ENCODE measurements at regions not wholly inside any gene's neighbourhood (a gene's known extent, or its start where the extent isn't known, plus 50 kb on each side); places are given as distances from the start of the nearest gene placed in this dataset.
"Not testable (repeated sequence)": the region's sequence is repeated elsewhere in the genome, so short reads cannot be mapped to it uniquely, and the experiment has no call there.

DNA sequence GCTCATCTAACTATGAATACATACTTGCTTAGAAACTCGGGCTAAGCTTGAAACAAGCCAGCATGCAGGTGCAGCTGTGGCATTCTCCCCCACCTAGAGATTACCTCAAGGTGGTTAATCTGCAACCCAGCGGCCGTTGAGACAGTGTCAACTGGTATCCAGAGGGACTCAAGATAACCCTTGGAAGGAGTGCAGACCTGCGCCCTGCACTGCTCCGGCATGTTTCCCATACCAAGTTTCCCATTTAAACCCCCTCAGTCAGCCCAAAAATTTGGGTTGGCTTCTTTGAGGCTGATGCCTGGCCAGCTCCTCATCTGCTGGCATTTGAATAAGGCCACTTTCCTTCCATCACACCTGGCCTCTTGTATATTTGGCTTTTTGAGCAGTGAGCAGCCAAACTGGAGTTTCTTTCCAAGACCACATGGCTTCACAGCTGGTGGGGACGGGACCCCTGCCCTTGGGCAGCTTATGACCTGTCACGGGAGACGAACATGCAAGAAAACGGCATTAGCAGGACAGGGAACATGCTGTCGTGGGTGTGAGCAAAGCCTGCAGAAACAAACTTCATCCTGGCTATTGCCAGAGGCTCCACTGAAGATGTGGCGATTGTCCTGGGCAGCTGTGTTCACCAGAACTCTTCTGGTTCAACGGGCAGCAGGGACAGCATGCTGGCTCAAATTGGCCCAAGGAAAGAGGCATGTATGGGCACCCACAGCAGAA lies 98.2 kb downstream of the PLXNA1 start:
- H3K4me1 ChIP-seq (ENCODE audit: control insufficient read depth, insufficient read depth, low read length) = no peaks in the 10 kb centered on the region
- no peak overlapping the region for H3K9ac ChIP-seq (ENCODE audit: low read length)
- H3K9me3 ChIP-seq (ENCODE audit: control insufficient read depth, insufficient read depth, low read depth, low read length) = no peaks in the 10 kb centered on the region
- no peaks in the 10 kb centered on the region for H3K36me3 ChIP-seq (ENCODE audit: control insufficient read depth, insufficient read depth, low read length)
- no peak overlapping the region for H3K4me3 ChIP-seq (ENCODE audit: low read depth, low read length)
- H3K27me3 ChIP-seq (ENCODE audit: control insufficient read depth, insufficient read depth, low read length) = no peaks in the 10 kb centered on the region
- H3K27ac ChIP-seq (ENCODE audit: low read depth, low read length) = no peak overlapping the region

DNA sequence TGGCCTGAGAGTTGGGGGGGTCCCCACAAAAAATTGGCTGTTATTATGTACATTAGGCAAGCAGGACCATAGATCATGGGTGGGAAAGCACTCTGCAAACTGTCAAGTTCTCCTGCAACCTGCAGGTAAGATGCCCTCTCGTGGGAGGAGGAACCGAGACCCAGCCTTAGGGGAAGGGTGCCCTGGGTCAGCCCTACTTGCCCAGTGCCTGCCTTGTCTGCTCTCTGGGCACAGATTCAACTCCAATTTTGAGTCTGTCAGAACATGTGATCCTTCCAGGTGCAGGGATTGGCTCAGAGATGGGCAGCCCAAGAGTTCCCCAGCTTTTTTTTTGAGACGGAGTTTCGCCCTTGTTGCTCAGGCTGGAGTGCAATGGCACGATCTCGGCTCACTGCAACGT lies 99.2 kb downstream of the PLXNA1 start:
- H3K27ac ChIP-seq (ENCODE audit: low read depth, low read length) = no peak overlapping the region

DNA sequence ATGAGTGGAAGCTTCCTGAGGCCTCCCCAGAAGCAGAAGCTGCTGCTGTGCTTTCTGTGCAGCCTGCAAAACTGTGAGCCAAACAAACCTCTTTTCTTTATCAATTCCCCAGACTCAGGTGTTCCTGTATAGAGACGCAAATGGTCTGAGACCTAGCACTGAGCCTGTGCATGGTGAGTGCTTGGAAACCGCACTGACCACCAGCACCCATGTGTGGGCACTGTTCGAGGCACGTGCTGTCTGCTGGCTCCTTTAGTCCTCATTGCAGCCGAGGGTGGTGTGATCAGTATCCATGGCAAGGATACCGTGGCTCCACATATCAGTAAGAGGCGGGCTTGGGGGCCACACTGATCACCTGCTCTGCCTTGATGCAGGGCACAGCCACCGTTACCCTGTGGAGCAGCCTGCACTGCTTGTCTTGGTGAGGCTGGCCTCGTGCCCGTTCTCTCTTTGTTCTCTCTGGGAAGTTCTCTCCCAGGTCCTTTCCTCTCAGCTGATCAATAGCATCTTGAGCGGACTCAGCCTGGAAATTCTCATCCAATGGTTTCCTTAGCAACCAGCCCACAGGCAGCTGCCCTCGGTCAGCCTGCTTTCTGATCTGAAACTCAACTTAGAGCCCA lies 101.0 kb downstream of the PLXNA1 start:
- Histone ChIP-seq H3K4me3 (ENCODE audit: low read depth, low read length) (no peak overlapping the region), H3K27me3 (ENCODE audit: control insufficient read depth, insufficient read depth, low read length) (no peaks in the 10 kb centered on the region), H3K4me1 (ENCODE audit: control insufficient read depth, insufficient read depth, low read length) (peaks cover 6% of the 10 kb centered on the region; the same call in 1 of the 2 replicates), H3K27ac (ENCODE audit: low read depth, low read length) (no peak overlapping the region), H3K36me3 (ENCODE audit: control insufficient read depth, insufficient read depth, low read length) (no peaks in the 10 kb centered on the region), H3K9me3 (ENCODE audit: control insufficient read depth, insufficient read depth, low read depth, low read length) (no peaks in the 10 kb centered on the region), H3K9ac (ENCODE audit: low read length) (no peak overlapping the region)

More for the DNA sequence above, 99.2 kb downstream of the PLXNA1 start:
- Histone ChIP-seq H3K9ac (ENCODE audit: low read length) (no peak overlapping the region), H3K4me3 (ENCODE audit: low read depth, low read length) (no peak overlapping the region), H3K36me3 (ENCODE audit: control insufficient read depth, insufficient read depth, low read length) (no peaks in the 10 kb centered on the region), H3K9me3 (ENCODE audit: control insufficient read depth, insufficient read depth, low read depth, low read length) (no peaks in the 10 kb centered on the region), H3K4me1 (ENCODE audit: control insufficient read depth, insufficient read depth, low read length) (no peaks in the 10 kb centered on the region), H3K27me3 (ENCODE audit: control insufficient read depth, insufficient read depth, low read length) (no peaks in the 10 kb centered on the region)

DNA sequence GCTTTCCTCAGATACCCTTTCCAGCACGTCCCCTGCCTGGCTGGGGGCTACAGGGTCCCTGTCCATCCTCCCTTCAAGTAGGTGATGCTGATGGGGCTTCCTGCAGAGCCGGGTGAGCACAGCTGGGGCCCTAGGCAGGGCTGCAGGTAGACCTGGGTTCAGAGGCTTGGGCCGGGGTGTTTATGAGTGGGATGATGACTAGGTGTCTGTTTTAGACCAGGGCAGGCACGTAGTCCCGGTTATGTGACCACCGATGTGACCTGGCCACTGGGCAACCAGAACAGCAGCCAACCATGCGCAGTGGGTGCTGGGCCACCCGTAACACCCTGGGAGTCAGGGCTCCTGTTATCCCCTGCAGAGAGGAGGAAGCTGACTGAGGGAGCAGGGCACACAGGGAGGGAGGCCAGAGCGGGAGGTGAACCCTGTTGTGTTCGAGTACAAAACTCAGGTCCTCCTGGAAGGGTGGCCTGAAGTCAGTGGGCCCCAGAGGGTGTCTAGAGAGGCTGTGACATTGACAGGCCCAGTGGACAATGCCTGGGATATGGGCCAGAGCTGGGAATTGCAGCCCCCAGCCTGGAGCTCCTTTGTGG lies 101.6 kb downstream of the PLXNA1 start:
- H3K36me3 ChIP-seq (ENCODE audit: control insufficient read depth, insufficient read depth, low read length) = no peaks in the 10 kb centered on the region
- H3K4me3 ChIP-seq (ENCODE audit: low read depth, low read length) = no peak overlapping the region
- no peak overlapping the region for H3K27ac ChIP-seq (ENCODE audit: low read depth, low read length)
- H3K27me3 ChIP-seq (ENCODE audit: control insufficient read depth, insufficient read depth, low read length) = no peaks in the 10 kb centered on the region
- H3K4me1 ChIP-seq (ENCODE audit: control insufficient read depth, insufficient read depth, low read length) = peaks cover 10% of the 10 kb centered on the region; the same call in 1 of the 2 replicates
- no peaks in the 10 kb centered on the region for H3K9me3 ChIP-seq (ENCODE audit: control insufficient read depth, insufficient read depth, low read depth, low read length)
- no peak overlapping the region for H3K9ac ChIP-seq (ENCODE audit: low read length)

DNA sequence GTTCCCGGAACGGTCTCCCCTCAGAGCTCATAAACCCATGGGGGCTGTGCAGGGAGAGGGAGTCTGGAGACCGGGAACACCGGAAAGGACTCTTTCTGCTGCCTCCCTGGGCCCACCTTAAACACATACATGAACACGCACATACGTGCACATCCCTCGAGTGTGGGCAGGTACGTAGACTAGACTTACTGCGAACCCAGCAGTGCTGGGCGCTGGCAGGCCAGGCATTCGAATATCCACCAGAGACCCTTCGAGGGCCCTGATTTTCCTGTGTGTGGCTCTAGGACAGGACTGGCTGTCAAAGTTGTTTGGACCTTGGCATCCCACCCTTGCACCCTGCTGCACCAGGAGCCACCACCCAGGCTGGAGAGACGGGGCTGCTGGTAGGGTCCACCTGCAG lies 102.7 kb downstream of the PLXNA1 start:
- H3K36me3 ChIP-seq (ENCODE audit: control insufficient read depth, insufficient read depth, low read length) = no peaks in the 10 kb centered on the region
- peaks cover 10% of the 10 kb centered on the region; the same call in 1 of the 2 replicates for H3K4me1 ChIP-seq (ENCODE audit: control insufficient read depth, insufficient read depth, low read length)
- H3K27me3 ChIP-seq (ENCODE audit: control insufficient read depth, insufficient read depth, low read length) = no peaks in the 10 kb centered on the region
- H3K27ac ChIP-seq (ENCODE audit: low read depth, low read length) = no peak overlapping the region
- no peaks in the 10 kb centered on the region for H3K9me3 ChIP-seq (ENCODE audit: control insufficient read depth, insufficient read depth, low read depth, low read length)
- H3K9ac ChIP-seq (ENCODE audit: low read length) = no peak overlapping the region
- no peak overlapping the region for H3K4me3 ChIP-seq (ENCODE audit: low read depth, low read length)

DNA sequence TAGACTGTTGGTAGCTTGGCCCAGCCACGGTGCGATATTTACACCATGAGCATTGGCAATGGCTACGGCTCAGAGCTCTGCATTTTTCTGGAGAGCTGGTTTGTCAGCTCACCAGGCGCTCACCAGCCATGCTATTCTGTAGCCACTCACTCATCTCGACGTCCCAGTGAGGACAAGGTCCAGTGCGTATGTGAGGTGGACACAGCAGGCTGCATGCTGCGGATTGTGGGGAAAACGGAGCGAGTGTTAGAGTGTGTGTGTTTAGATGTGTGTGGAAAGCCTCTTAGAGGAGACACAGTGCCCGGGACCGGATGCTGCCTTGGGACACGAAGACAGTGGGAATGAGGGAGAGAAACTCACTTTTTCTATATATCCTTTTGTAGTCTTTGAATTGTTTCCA lies 103.7 kb downstream of the PLXNA1 start:
- not testable (repeated sequence) for H3K4me3 ChIP-seq (ENCODE audit: low read depth, low read length); H3K27ac ChIP-seq (ENCODE audit: low read depth, low read length); H3K4me1 ChIP-seq (ENCODE audit: control insufficient read depth, insufficient read depth, low read length); H3K27me3 ChIP-seq (ENCODE audit: control insufficient read depth, insufficient read depth, low read length); H3K9ac ChIP-seq (ENCODE audit: low read length); H3K9me3 ChIP-seq (ENCODE audit: control insufficient read depth, insufficient read depth, low read depth, low read length); H3K36me3 ChIP-seq (ENCODE audit: control insufficient read depth, insufficient read depth, low read length)

DNA sequence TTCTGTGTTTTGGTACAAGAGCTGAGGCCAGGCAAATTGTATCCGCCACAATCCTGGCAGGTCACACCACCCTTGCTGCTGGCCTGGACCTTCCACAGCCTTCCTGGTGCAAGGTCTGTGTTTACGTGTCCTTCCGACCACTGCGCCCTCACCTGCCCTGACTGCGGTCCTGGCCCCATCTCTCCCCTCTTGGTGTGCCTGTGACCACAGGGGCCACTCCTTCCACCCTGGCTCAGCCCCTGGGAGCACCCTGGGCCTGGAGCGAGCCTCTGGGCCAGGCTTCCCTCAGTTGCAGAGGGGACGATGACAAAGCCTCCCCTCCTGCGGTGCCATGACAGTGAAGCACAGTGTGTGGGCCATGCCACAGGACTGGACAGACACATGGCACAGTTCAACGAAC lies 104.5 kb downstream of the PLXNA1 start:
- H3K4me3 ChIP-seq (ENCODE audit: low read depth, low read length) = no peak overlapping the region
- H3K9ac ChIP-seq (ENCODE audit: low read length) = no peak overlapping the region
- no peaks in the 10 kb centered on the region for H3K27me3 ChIP-seq (ENCODE audit: control insufficient read depth, insufficient read depth, low read length)
- H3K27ac ChIP-seq (ENCODE audit: low read depth, low read length) = no peak overlapping the region
- no peaks in the 10 kb centered on the region for H3K36me3 ChIP-seq (ENCODE audit: control insufficient read depth, insufficient read depth, low read length)
- H3K4me1 ChIP-seq (ENCODE audit: control insufficient read depth, insufficient read depth, low read length) = peaks cover 10% of the 10 kb centered on the region; the same call in 1 of the 2 replicates
- H3K9me3 ChIP-seq (ENCODE audit: control insufficient read depth, insufficient read depth, low read depth, low read length) = no peaks in the 10 kb centered on the region

DNA sequence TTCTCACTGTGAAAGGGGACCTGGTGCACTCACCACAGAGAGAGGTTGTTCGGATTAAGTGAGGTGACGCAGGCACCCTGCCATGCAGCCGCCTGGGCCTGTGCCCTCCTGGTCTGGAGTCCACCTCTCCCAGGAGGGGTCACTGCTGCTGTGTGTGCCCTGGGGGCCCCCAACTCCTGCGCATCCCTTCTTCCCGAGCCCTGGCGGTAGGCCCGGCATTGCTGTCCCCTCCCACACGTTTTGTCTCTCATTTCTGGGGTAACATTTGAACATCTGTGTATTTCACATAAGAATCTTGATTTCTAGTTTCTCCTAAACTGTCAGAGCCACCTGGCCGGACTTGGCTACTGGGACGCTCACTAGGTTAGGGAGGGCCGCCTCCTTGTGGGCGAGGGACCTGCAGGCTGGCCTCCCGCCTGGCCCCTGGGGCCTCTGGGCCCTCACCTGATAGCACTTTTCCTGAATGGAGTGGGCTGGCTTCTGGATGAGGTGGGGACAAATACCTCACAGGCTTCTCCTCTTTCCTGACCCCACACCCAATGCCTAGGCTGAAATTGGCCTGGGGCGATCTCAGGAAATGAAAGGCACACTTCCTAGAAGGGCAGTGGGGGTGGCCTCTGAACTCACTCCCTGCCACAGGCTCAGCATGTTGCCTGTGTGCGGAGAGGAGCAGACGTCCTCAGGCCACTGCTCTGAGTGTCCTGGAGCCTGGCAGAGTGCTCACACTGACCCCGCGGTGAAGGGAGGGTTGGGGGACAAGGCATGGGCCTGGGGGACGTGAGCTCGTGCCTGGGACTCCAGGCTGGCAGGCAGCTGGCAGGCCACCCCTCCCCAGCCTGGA lies 104.2 kb upstream of the PRR23E start:
- Histone ChIP-seq H3K36me3 (ENCODE audit: control insufficient read depth, insufficient read depth, low read length) (no peaks in the 10 kb centered on the region), H3K4me1 (ENCODE audit: control insufficient read depth, insufficient read depth, low read length) (peaks cover 10% of the 10 kb centered on the region; the same call in 1 of the 2 replicates), H3K27me3 (ENCODE audit: control insufficient read depth, insufficient read depth, low read length) (no peaks in the 10 kb centered on the region), H3K27ac (ENCODE audit: low read depth, low read length) (no peak overlapping the region), H3K9ac (ENCODE audit: low read length) (no peak overlapping the region), H3K4me3 (ENCODE audit: low read depth, low read length) (no peak overlapping the region), H3K9me3 (ENCODE audit: control insufficient read depth, insufficient read depth, low read depth, low read length) (no peaks in the 10 kb centered on the region)

DNA sequence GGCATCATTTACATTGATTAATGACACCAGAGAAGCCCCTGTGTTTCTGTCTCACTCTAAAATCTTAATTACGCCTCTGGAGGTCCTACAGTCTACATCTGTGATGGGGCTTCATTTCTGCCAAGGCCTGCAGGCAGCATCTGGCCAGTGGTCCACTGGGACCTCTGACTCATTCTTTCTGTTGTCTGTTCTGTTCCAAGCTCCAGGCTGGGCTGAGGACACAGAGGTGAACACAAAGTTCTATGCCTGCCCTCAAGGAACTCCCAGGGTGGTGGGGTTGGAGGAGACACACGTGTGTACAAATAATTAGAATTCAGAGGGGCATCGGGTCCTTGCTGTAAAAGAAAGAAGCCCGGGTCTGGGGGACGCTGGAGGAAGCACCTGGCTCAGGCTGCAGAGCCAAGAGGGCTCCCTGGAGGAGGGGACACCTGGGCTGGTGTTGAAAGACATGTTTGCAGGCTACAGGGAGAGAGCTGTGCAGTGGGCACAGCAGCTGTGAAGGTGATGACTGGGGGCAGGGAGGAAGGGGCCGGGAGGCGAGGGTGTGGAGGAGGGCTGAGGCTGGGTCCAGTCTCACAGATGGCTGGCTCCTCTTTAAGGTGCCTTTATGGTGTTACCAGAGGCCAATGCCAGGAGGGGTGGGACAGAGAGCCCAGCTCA lies 103.3 kb upstream of the PRR23E start:
- H3K36me3 ChIP-seq (ENCODE audit: control insufficient read depth, insufficient read depth, low read length) = no peaks in the 10 kb centered on the region
- H3K27me3 ChIP-seq (ENCODE audit: control insufficient read depth, insufficient read depth, low read length) = no peaks in the 10 kb centered on the region
- peaks cover 10% of the 10 kb centered on the region; the same call in 1 of the 2 replicates for H3K4me1 ChIP-seq (ENCODE audit: control insufficient read depth, insufficient read depth, low read length)
- no peak overlapping the region for H3K9ac ChIP-seq (ENCODE audit: low read length)
- no peaks in the 10 kb centered on the region for H3K9me3 ChIP-seq (ENCODE audit: control insufficient read depth, insufficient read depth, low read depth, low read length)
- no peak overlapping the region for H3K27ac ChIP-seq (ENCODE audit: low read depth, low read length)
- no peak overlapping the region for H3K4me3 ChIP-seq (ENCODE audit: low read depth, low read length)

DNA sequence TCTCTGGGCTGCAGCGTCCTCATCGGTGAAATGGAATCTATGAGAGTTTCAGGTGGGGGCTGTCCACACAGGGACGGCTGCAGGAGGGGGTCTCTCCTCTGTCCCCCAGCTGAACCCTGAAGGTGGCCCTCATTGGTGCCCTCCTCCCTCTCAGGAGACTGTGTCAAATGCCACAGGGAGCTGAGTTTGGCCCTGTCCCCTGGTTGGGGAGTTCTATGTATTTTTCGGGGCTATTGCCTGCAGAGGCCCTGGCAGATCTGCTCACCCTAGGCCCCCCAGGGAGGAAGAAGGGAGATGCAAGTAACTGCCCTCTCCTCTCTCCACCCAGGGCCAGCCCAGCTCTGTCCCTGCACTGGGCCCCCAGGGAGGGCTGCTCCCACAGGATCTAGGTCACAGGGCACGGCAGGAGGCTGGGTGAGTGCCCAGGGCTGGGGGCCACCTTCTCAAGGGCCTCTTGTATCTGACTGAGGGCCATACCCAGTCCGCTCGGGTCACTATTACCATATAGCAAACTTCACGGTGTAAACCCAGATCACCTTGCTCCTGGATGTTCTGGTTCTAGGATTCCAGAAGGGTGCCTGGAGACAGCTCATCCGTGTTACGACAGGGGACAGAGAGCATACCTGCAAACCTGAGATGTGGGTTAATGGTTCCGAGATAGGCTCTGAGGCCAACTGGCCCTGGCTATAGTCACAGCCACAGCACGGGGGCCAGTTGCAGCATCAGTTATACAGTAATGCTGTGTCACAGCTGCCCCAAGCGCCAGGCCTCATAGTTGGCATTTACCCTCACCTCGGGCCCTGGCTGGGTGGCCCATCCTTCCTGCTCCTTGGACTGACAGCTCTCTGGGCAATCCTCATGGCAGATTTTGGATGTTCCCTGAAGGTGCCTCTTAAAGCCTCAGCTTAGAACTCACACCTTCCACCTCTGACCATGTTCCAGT lies 102.4 kb upstream of the PRR23E start:
- H3K36me3 ChIP-seq (ENCODE audit: control insufficient read depth, insufficient read depth, low read length) = no peaks in the 10 kb centered on the region
- H3K9ac ChIP-seq (ENCODE audit: low read length) = no peak overlapping the region
- H3K4me3 ChIP-seq (ENCODE audit: low read depth, low read length) = no peak overlapping the region
- H3K4me1 ChIP-seq (ENCODE audit: control insufficient read depth, insufficient read depth, low read length) = peaks cover 10% of the 10 kb centered on the region; the same call in 1 of the 2 replicates
- H3K27me3 ChIP-seq (ENCODE audit: control insufficient read depth, insufficient read depth, low read length) = no peaks in the 10 kb centered on the region
- peaks cover 2% of the 10 kb centered on the region; the same call in 1 of the 2 replicates for H3K9me3 ChIP-seq (ENCODE audit: control insufficient read depth, insufficient read depth, low read depth, low read length)
- H3K27ac ChIP-seq (ENCODE audit: low read depth, low read length) = no peak overlapping the region

All from HUES6 (cell line).